Pancreas (tissue), 10 donors: ENCODE measurements at regions not wholly inside any gene's neighbourhood (a gene's known extent, or its start where the extent isn't known, plus 50 kb on each side); places are given as distances from the start of the nearest gene placed in this dataset.
"Not testable (repeated sequence)": the region's sequence is repeated elsewhere in the genome, so short reads cannot be mapped to it uniquely, and the experiment has no call there.

Experiments used
- ATAC-seq, 4 donors: fragments of 200-7000 bp; cut with Tn5 transposase; one replicate each; pipeline versions ENCODE4 v1.8.0 to v1.9.1; 2020; ENCODE audit warnings: mild to moderate bottlenecking in 4 of 4, moderate library complexity in 4 of 4
- DNase-seq, 6 donors: peaks; one replicate each; pipeline ENCODE4 v3.0.0-alpha.2; 2020
- FAIRE-seq: peaks from 2 replicates; lab custom pipeline; 2012; peaks lifted over from hg19 to GRCh38; lab: Jason Lieb, UNC
- H3K27ac ChIP-seq, 4 donors: fragments of 200-600 bp; sonication (generic); 1 replicate in 3 of 4; 2 replicates in 1 of 4; pipeline versions ENCODE4 v1.5.0 to v1.8.0; 2020
- H3K27me3 ChIP-seq, 4 donors: fragments of 200-600 bp; one replicate each; pipeline ENCODE4 v1.8.0; 2021
- H3K36me3 ChIP-seq, 3 donors: fragments of 200-600 bp; sonication (generic) in 1 of 3; one replicate each; pipeline versions ENCODE4 v1.5.0 to v1.8.0; 2020 to 2021
- H3K4me1 ChIP-seq, 3 donors: fragments of 200-600 bp; one replicate each; pipeline ENCODE4 v1.8.0; 2021
- H3K4me3 ChIP-seq, 4 donors: fragments of 200-600 bp; sonication (generic) in 2 of 4; one replicate each; pipeline versions ENCODE4 v1.5.0 to v1.8.0; 2020 to 2021
- H3K9me3 ChIP-seq, 4 donors: fragments of 200-600 bp; one replicate each; pipeline ENCODE4 v1.8.0; 2021
- WGBS, 2 donors: extraction: QIAGEN DNeasy Blood & Tissue Kit; methylation state at CpG; one replicate each; pipeline ENCODE4 v1.1.7; 2013; 5-methylcytosine and 5-hydroxymethylcytosine counted together
- intact Hi-C, 3 donors: fragments of 100-400 bp; cut with DNase I; formaldehyde crosslinking; loops; one replicate each; pipeline versions ENCODE4 v1.11.1 to v1.14.2; 2022
- TF ChIP-seq, protein P1 (sequence below), 4 donors: fragments of 200-600 bp; sonication (generic) in 3 of 4; IDR thresholded peaks; one replicate each; pipeline versions ENCODE4 v1.5.0 to v1.8.0; 2021; ENCODE audit warnings: antibody characterized with exemption in 4 of 4
- donor health status: healthy with polysubstance abuse.
- donor health status: DM: no; HTN: no; CAD: no; lungs with moderate emphysema.
- donor health status: DM: no; HTN: no; CAD: no.
- donor health status: control.
- donor health status: control.
- donor health status: Bipolar disorder and iron deficiency.
- donor health status: DM: yes; HTN: yes; CAD: no.
- donor health status: DM: no; HTN: no; CAD: no.
- donor health status: DM: no; HTN: no; CAD: no.
- donor health status: DM: yes; HTN: yes; CAD: no.

DNA sequence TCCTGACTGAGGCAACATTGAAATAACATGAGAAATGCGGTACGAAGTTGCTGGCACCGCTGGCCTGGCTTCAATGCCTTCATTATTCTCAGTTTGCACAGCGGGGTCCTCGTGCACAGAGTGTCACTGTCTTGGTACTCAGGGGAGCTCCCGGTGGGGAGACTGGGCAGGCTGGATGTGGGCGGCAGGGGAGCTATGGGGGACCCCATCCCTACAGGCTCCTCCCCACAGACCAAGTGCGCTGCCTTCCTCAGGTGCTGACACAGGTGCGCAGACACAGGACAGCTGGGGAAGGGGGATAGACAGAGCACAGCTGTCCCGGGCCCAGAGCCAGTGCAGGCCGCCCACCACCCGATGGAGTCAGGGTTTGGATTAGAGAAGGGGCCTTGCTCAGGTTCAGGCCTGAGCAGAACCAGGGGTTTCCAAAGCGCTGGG lies 270.1 kb downstream of the ADGRD1 start:
- no peak for FAIRE-seq
- Histone ChIP-seq H3K9me3 (no peaks in the 10 kb centered on the region), H3K27ac (no peak overlapping the region), H3K27me3 (no peaks in the 10 kb centered on the region), H3K36me3 (no peaks in the 10 kb centered on the region), H3K4me3 (no peak overlapping the region), H3K4me1 (no peaks in the 10 kb centered on the region)
- 73 to 89% methylated on average over 13 of the region's 13 CpGs for WGBS, 2 donors
- DNase-seq: peak in 1 of 6 donors; percentile 57
- no peak for ATAC-seq
- TF ChIP-seq, protein P1, sequence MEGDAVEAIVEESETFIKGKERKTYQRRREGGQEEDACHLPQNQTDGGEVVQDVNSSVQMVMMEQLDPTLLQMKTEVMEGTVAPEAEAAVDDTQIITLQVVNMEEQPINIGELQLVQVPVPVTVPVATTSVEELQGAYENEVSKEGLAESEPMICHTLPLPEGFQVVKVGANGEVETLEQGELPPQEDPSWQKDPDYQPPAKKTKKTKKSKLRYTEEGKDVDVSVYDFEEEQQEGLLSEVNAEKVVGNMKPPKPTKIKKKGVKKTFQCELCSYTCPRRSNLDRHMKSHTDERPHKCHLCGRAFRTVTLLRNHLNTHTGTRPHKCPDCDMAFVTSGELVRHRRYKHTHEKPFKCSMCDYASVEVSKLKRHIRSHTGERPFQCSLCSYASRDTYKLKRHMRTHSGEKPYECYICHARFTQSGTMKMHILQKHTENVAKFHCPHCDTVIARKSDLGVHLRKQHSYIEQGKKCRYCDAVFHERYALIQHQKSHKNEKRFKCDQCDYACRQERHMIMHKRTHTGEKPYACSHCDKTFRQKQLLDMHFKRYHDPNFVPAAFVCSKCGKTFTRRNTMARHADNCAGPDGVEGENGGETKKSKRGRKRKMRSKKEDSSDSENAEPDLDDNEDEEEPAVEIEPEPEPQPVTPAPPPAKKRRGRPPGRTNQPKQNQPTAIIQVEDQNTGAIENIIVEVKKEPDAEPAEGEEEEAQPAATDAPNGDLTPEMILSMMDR (IDR thresholded peaks at IDR 0.05): no peak
- intact Hi-C loops: no loop called here

DNA sequence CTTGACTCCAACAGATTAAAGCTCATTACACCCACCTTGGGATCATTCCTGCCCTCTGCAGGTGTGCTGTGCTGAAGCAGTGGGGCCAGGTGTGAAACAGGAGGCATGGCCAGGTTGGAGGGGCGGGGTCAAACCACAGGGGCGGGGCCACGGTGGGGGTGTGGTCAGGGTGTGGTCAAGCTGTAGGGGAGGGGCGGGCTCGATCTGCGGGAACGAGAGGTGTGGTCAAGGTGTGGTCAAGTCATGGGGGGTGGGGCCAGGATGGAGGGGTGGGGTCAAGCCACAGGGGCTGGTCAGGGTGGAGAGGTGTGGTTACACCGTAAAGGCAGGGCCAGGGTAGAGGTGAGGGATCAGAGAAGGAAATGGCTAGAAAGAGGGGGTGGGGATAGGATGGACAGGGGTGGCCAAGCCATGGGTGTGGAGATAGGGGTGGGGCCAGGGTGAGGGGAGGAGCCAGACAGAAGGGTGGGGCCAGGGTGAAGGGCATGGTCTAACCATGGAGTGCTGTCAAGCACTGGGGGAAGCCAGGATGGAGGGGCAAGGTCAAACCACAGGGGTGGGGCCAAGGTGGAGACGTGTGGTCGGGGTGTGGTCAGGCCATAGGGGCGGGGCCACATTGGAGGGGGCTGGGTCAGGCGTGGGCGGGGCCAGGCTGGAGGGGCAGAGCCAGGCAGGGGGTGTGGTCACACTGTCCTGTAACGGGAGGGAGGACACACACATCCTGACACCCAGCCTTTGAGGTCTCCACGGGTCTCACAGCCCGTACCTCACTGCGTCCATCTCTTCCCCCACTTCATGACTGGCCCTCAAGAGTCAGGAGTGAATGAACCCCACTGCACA lies 270.7 kb downstream of the ADGRD1 start:
- H3K9me3 ChIP-seq, intact Hi-C loops, H3K27ac ChIP-seq, H3K4me3 ChIP-seq, ATAC-seq, H3K4me1 ChIP-seq, H3K36me3 ChIP-seq, FAIRE-seq, H3K27me3 ChIP-seq: not testable (repeated sequence)
- WGBS, 2 donors: 45 to 77% methylated on average over 9 to 11 of the region's 17 CpGs
- peak in 1 of 6 donors; percentile 36 for DNase-seq

DNA sequence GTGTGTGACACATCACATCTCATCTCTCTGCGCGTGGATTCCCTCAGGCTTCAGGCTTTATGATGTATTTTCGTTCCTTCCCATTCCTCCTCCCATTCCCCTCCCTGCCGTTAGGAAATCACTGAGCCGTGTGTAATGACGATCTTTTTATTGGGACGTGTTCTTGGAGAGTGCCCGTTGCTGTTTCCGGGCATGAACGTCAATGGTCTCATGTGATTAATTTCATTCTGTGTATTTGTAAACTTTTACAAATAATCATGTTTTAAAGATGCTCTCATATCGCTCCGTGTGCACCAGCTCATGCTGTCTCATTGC lies 271.3 kb downstream of the ADGRD1 start:
- 62 to 82% methylated on average over 3 to 10 of the region's 12 CpGs for WGBS, 2 donors
- H3K27me3 ChIP-seq, H3K27ac ChIP-seq, FAIRE-seq, H3K4me1 ChIP-seq, ATAC-seq, intact Hi-C loops, H3K36me3 ChIP-seq, DNase-seq, H3K4me3 ChIP-seq, H3K9me3 ChIP-seq: not testable (repeated sequence)

DNA sequence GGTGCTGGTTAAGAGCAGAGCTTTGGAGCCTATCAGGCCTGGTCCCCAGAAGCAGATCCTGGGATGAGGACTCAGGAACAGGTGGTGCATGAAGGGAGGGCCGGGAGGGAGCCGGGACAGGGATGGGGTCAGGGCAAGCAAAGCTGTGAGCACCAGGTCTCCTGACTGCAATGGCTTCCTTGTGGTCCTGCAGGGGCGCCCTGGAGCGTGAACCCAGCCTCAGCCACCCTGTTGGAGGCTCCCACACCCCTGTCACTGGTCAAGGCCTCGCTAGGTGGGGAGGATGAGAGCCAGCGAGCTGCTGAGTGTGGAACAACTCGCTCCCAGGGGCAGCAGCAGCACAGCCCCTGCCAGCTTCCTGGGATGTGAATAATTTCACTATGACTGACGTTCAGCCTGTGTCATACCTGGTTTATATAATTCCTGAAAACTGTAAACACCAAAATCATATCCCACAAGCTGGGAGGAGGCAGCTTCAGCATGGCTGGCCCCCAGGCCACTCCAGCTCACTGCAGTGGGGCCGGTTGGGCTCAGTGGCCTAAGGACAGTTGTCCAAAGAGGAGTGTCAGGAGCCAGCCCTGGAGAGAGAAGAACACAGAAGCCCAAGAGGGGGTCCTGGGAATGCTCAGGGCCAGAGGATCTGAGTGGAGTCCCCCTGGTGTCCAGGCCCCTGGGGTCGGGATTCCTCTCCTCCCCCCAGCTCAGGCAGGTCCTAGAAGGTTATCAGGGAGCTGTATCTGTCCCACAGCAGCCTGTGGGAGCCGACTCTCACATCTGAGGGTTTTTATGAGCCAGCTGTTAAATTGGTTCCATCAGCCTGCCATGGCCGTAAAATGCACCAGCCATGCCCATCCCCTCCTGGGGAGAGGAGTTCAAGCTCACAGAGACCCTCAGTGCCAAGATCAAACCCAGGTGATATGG lies 272.9 kb downstream of the ADGRD1 start:
- ATAC-seq: no peak
- no peaks in the 10 kb centered on the region for H3K36me3 ChIP-seq
- H3K27me3 ChIP-seq: no peaks in the 10 kb centered on the region
- 66 to 73% methylated on average over 9 to 12 of the region's 12 CpGs for WGBS, 2 donors
- no peak overlapping the region for H3K4me3 ChIP-seq
- DNase-seq: peak in 1 of 6 donors; percentile 33
- TF ChIP-seq, protein P1 (IDR thresholded peaks at IDR 0.05): no peak
- no peaks in the 10 kb centered on the region for H3K4me1 ChIP-seq
- intact Hi-C loops: no loop called here
- no peak overlapping the region for H3K27ac ChIP-seq
- H3K9me3 ChIP-seq: no peaks in the 10 kb centered on the region
- FAIRE-seq: no peak

DNA sequence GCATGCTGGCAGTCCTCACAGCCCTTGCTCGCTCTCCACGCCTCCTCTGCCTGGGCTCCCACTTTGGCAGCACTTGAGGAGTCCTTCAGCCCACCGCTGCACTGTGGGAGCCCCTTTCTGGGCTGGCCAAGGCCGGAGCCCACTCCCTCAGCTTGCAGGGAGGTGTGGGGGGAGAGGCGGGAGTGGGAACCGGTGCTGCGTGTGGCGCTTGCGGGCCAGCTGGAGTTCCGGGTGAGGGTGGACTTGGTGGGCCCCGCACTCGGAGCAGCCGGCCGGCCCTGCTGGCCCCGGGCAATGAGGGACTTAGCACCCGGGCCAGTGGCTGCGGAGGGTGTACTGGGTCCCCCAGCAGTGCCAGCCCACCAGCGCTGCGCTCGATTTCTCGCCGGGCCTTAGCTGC lies 273.9 kb downstream of the ADGRD1 start:
- intact Hi-C loops, H3K9me3 ChIP-seq, H3K4me3 ChIP-seq, FAIRE-seq, H3K27me3 ChIP-seq, H3K36me3 ChIP-seq, H3K27ac ChIP-seq, H3K4me1 ChIP-seq, ATAC-seq: not testable (repeated sequence)
- peak in 1 of 6 donors; percentile 26 for DNase-seq
- WGBS, 2 donors: 95 to 97% methylated on average over 10 to 21 of the region's 22 CpGs

DNA sequence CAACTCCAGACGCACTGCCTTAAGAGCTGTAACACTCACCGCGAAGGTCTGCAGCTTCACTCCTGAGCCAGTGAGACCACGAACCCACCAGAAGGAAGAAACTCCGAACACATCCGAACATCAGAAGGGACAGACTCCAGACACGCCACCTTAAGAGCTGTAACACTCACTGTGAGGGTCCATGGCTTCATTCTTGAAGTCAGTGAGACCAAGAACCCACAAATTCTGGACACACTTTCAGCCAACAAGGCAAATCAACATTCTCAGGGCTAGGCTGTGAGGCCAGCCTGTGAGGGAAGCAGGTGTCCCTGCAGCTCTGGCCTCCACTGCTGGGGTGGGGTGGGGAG lies 275.3 kb downstream of the ADGRD1 start:
- 85 to 92% methylated on average over 3 to 5 of the region's 7 CpGs for WGBS, 2 donors
- H3K4me1 ChIP-seq, FAIRE-seq, DNase-seq, intact Hi-C loops, H3K4me3 ChIP-seq, H3K27me3 ChIP-seq, H3K9me3 ChIP-seq, H3K27ac ChIP-seq, H3K36me3 ChIP-seq, ATAC-seq: not testable (repeated sequence)
